A673 (cell line): ENCODE measurements at regions not wholly inside any gene's neighbourhood (a gene's known extent, or its start where the extent isn't known, plus 50 kb on each side); places are given as distances from the start of the nearest gene placed in this dataset.
A peak's percentile ranks its signal among the peaks of the same experiment; 100 is the strongest.

Source experiments
- BruUV-seq: library from RNA; stranded (reverse); fragments of 400-500 nt; replicated peaks from 2 replicates; lab custom pipeline; 2021; lab: Mats Ljungman, UMichigan
- CTCF ChIA-PET: fragments of 300-600 bp; sonication (Branson Sonifier 250); formaldehyde crosslinking; loops from one replicate; lab custom pipeline; 2022; ENCODE audit warnings: antibody characterized with exemption; lab: Charles Lee
- POLR2A ChIA-PET: fragments of 300-600 bp; sonication (Branson Sonifier 250); formaldehyde crosslinking; loops from one replicate; lab custom pipeline; 2022; ENCODE audit warnings: antibody characterized with exemption; ENCODE audit not compliant: low non-redundant PET; lab: Charles Lee
- DNase-seq: peaks from one replicate; pipeline ENCODE4 v3.0.0-alpha.2; 2015; ENCODE audit warnings: low spot score
- H3K27ac ChIP-seq: fragments of 200-600 bp; sonication (generic); 2 replicates; pipeline ENCODE4 v1.5.1; 2016; ENCODE audit warnings: mixed run types, low read depth, mild to moderate bottlenecking, mixed read lengths, antibody characterized with exemption, low read length; ENCODE audit not compliant: poor library complexity, severe bottlenecking
- H3K27me3 ChIP-seq: fragments of 200-600 bp; sonication (generic); replicated peaks from 2 replicates; pipeline ENCODE4 v1.6.1; 2017; ENCODE audit warnings: mixed run types, low read depth, mild to moderate bottlenecking, mixed read lengths, antibody characterized with exemption, low read length; ENCODE audit not compliant: insufficient read depth, poor library complexity
- H3K36me3 ChIP-seq: fragments of 200-600 bp; sonication (generic); 2 replicates; pipeline ENCODE4 v1.6.1; 2016; ENCODE audit warnings: mixed run types, mild to moderate bottlenecking, mixed read lengths, antibody characterized with exemption, low read length; ENCODE audit not compliant: insufficient read depth, poor library complexity, severe bottlenecking
- H3K4me1 ChIP-seq: fragments of 200-600 bp; sonication (generic); 2 replicates; pipeline ENCODE4 v1.6.1; 2017; ENCODE audit warnings: mixed run types, mild to moderate bottlenecking, mixed read lengths, antibody characterized with exemption, low read length; ENCODE audit not compliant: insufficient read depth, poor library complexity, severe bottlenecking
- H3K4me3 ChIP-seq: fragments of 200-600 bp; sonication (generic); 2 replicates; pipeline ENCODE4 v1.5.1; 2016; ENCODE audit warnings: low read depth, mixed run types, mild to moderate bottlenecking, mixed read lengths, low read length; ENCODE audit not compliant: poor library complexity, severe bottlenecking
- H3K9me3 ChIP-seq: fragments of 200-600 bp; sonication (generic); 2 replicates; pipeline ENCODE4 v1.6.1; 2016; ENCODE audit warnings: mixed run types, low read depth, mild to moderate bottlenecking, mixed read lengths, antibody characterized with exemption, low read length; ENCODE audit not compliant: poor library complexity, severe bottlenecking
- CTCF ChIP-seq: fragments of 300-800, 200-600 bp; sonication (generic); conservative IDR thresholded peaks from 2 replicates; pipeline ENCODE4 v1.5.1; 2017; ENCODE audit warnings: low read depth, mild to moderate bottlenecking, antibody characterized with exemption, low read length, moderate library complexity, mixed read lengths
- EZH2 ChIP-seq: fragments of 200-600 bp; sonication (generic); IDR thresholded peaks from 2 replicates; pipeline ENCODE4 v1.6.1; 2017; ENCODE audit warnings: borderline replicate concordance, low read depth, mild to moderate bottlenecking, mixed read lengths, antibody characterized with exemption, low read length; ENCODE audit not compliant: poor library complexity, severe bottlenecking
- intact Hi-C: fragments of 100-400 bp; cut with micrococcal nuclease; formaldehyde crosslinking; loops from one replicate; pipeline ENCODE4 v1.10.0; 2022; ENCODE audit not compliant: unreplicated experiment

- no TSS peak for BruUV-seq
- no peaks in the 10 kb centered on the region for H3K9me3 ChIP-seq
- ChIA-PET POLR2A (no interaction called here), CTCF (no interaction called here)
- TF ChIP-seq EZH2 (no peak), CTCF (no peak)
- intact Hi-C loops, result no loop called here
- H3K27ac ChIP-seq, result no peak overlapping the region
- DNase-seq, result no peak
- no peaks in the 10 kb centered on the region for H3K4me1 ChIP-seq
- no peaks in the 10 kb centered on the region for H3K27me3 ChIP-seq
- no peak overlapping the region for H3K4me3 ChIP-seq
- H3K36me3 ChIP-seq, result no peaks in the 10 kb centered on the region
These were observed 803.5 kb upstream of the FLRT2 start for GRCh38 chr14:84726471-84726870.

GRCh38 chr14:84749191-84749955, 780.6 kb upstream of the FLRT2 start:
- no peak for TF ChIP-seq EZH2
- no peak for TF ChIP-seq CTCF
- no peak overlapping the region for H3K4me3 ChIP-seq
- no peak overlapping the region for H3K27ac ChIP-seq
- peak; percentile 24 for DNase-seq
- no peaks in the 10 kb centered on the region for H3K27me3 ChIP-seq
- no peaks in the 10 kb centered on the region for H3K36me3 ChIP-seq
- H3K9me3 ChIP-seq, result no peaks in the 10 kb centered on the region
- ChIA-PET CTCF (no interaction called here), POLR2A (no interaction called here)
- intact Hi-C loops, result no loop called here
- H3K4me1 ChIP-seq, result peaks cover 6% of the 10 kb centered on the region
- no TSS peak for BruUV-seq

- Histone ChIP-seq H3K9me3 (no peaks in the 10 kb centered on the region), H3K4me3 (no peak overlapping the region), H3K4me1 (peaks cover 6% of the 10 kb centered on the region), H3K36me3 (no peaks in the 10 kb centered on the region), H3K27ac (no peak overlapping the region), H3K27me3 (no peaks in the 10 kb centered on the region)
- POLR2A ChIA-PET, result no interaction called here
- CTCF ChIA-PET, result no interaction called here
- BruUV-seq, result no TSS peak
- intact Hi-C loops, result no loop called here
- no peak for DNase-seq
- no peak for TF ChIP-seq CTCF
- TF ChIP-seq EZH2, result no peak
These were observed 779.7 kb upstream of the FLRT2 start for GRCh38 chr14:84750284-84750683.
